ENCODE measurements at regions not wholly inside any gene's neighbourhood (a gene's known extent, or its start where the extent isn't known, plus 50 kb on each side); places are given as distances from the start of the nearest gene placed in this dataset.

- WGBS, 2 donors (ENCODE audit: low coverage in 1 of 2), result 64% methylated on average over 3 of the region's 3 CpGs; no CpG with 5 or more reads in 1 of the 2 donors
- H3K4me1 ChIP-seq, result no peaks in the 10 kb centered on the region
- H3K36me3 ChIP-seq, result no peaks in the 10 kb centered on the region
- DNase-seq, result no peak
- H3K27ac ChIP-seq, result no peak overlapping the region
- intact Hi-C loops (cut with DNase I; ENCODE audit: low total_unique reads) (no loop called here), in situ Hi-C loops (cut with MboI; ENCODE audit: low pct_ligation_motif_present in 1 of 4, low pct_unique_long_range_greater_than_20kb in 1 of 4, low sequenced_read_pairs in 3 of 4) (no loop called here)
- H3K4me3 ChIP-seq, result no peak overlapping the region
- no peaks in the 10 kb centered on the region for H3K9me3 ChIP-seq
- no peaks in the 10 kb centered on the region for H3K27me3 ChIP-seq
- TF ChIP-seq CTCF (IDR thresholded peaks at IDR 0.05) (no peak), EP300 (IDR thresholded peaks at IDR 0.05; ENCODE audit: low read depth) (no peak), POLR2AphosphoS5 (IDR thresholded peaks at IDR 0.05) (no peak), POLR2A (IDR thresholded peaks at IDR 0.05) (no peak)
Measured at GRCh38 chr15:29465196-29465595, 195.6 kb upstream of the NSMCE3 start.

GRCh38 chr15:29461877-29462276 lies 192.3 kb upstream of the NSMCE3 start:
- Histone ChIP-seq H3K36me3 (no peaks in the 10 kb centered on the region), H3K4me3 (no peak overlapping the region), H3K27ac (no peak overlapping the region), H3K9me3 (no peaks in the 10 kb centered on the region), H3K4me1 (no peaks in the 10 kb centered on the region), H3K27me3 (no peaks in the 10 kb centered on the region)
- TF ChIP-seq POLR2AphosphoS5 (IDR thresholded peaks at IDR 0.05), result no peak
- TF ChIP-seq POLR2A (IDR thresholded peaks at IDR 0.05), result no peak
- TF ChIP-seq EP300 (IDR thresholded peaks at IDR 0.05; ENCODE audit: low read depth), result no peak
- no peak for TF ChIP-seq CTCF (IDR thresholded peaks at IDR 0.05)
- 36 to 54% methylated on average over 2 to 3 of the region's 3 CpGs for WGBS, 2 donors (ENCODE audit: low coverage in 1 of 2)
- intact Hi-C loops (cut with DNase I; ENCODE audit: low total_unique reads), result no loop called here
- DNase-seq, result no peak
- in situ Hi-C loops (cut with MboI; ENCODE audit: low pct_ligation_motif_present in 1 of 4, low pct_unique_long_range_greater_than_20kb in 1 of 4, low sequenced_read_pairs in 3 of 4), result no loop called here

- Histone ChIP-seq H3K36me3 (no peaks in the 10 kb centered on the region), H3K27ac (no peak overlapping the region), H3K4me3 (no peak overlapping the region), H3K27me3 (no peaks in the 10 kb centered on the region), H3K4me1 (no peaks in the 10 kb centered on the region), H3K9me3 (no peaks in the 10 kb centered on the region)
- TF ChIP-seq POLR2A (IDR thresholded peaks at IDR 0.05), result no peak
- TF ChIP-seq CTCF (IDR thresholded peaks at IDR 0.05), result no peak
- no peak for TF ChIP-seq POLR2AphosphoS5 (IDR thresholded peaks at IDR 0.05)
- 84 to 85% methylated on average over 6 to 7 of the region's 7 CpGs for WGBS, 2 donors (ENCODE audit: low coverage in 1 of 2)
- DNase-seq, result no peak
- in situ Hi-C loops (cut with MboI; ENCODE audit: low pct_ligation_motif_present in 1 of 4, low pct_unique_long_range_greater_than_20kb in 1 of 4, low sequenced_read_pairs in 3 of 4), result no loop called here
- intact Hi-C loops (cut with DNase I; ENCODE audit: low total_unique reads), result no loop called here
Measured at GRCh38 chr15:29458361-29458760, 188.7 kb upstream of the NSMCE3 start.

- no peak for DNase-seq
- H3K36me3 ChIP-seq, result no peaks in the 10 kb centered on the region
- no peaks in the 10 kb centered on the region for H3K27me3 ChIP-seq
- in situ Hi-C loops (cut with MboI; ENCODE audit: low pct_ligation_motif_present in 1 of 4, low pct_unique_long_range_greater_than_20kb in 1 of 4, low sequenced_read_pairs in 3 of 4) (no loop called here), intact Hi-C loops (cut with DNase I; ENCODE audit: low total_unique reads) (no loop called here)
- no peak overlapping the region for H3K27ac ChIP-seq
- TF ChIP-seq POLR2A (IDR thresholded peaks at IDR 0.05), result no peak
- no peak for TF ChIP-seq POLR2AphosphoS5 (IDR thresholded peaks at IDR 0.05)
- TF ChIP-seq CTCF (IDR thresholded peaks at IDR 0.05), result no peak
- no peak for TF ChIP-seq EP300 (IDR thresholded peaks at IDR 0.05; ENCODE audit: low read depth)
- H3K4me1 ChIP-seq, result no peaks in the 10 kb centered on the region
- no peak overlapping the region for H3K4me3 ChIP-seq
- H3K9me3 ChIP-seq, result no peaks in the 10 kb centered on the region
- 78 to 100% methylated on average over 1 to 6 of the region's 6 CpGs for WGBS, 2 donors (ENCODE audit: low coverage in 1 of 2)
Measured at GRCh38 chr15:29457729-29458128, 188.1 kb upstream of the NSMCE3 start.
